Liver (tissue), 8 donors: ENCODE measurements at regions not wholly inside any gene's neighbourhood (a gene's known extent, or its start where the extent isn't known, plus 50 kb on each side); places are given as distances from the start of the nearest gene placed in this dataset.

ENCODE experiments used
- DNase-seq: peaks from one replicate; pipeline ENCODE4 v3.0.0-alpha.2; 2017; ENCODE audit warnings: low spot score
- H3K27ac ChIP-seq, 2 donors: one replicate each; pipeline ENCODE4 v1.7.0; 2013; ENCODE audit warnings: inconsistent platforms in 2 of 2, low read length in 2 of 2, control low read depth in 1 of 2, low read depth in 1 of 2, mild to moderate bottlenecking in 1 of 2
- H3K27me3 ChIP-seq, 4 donors: one replicate each; pipeline versions ENCODE4 v1.6.1 to v1.7.0; 2013; ENCODE audit warnings: low read length in 3 of 4, inconsistent platforms in 1 of 4, mild to moderate bottlenecking in 1 of 4, moderate library complexity in 1 of 4; ENCODE audit not compliant: control insufficient read depth in 4 of 4, insufficient read depth in 4 of 4
- H3K36me3 ChIP-seq, 4 donors: one replicate each; pipeline versions ENCODE4 v1.6.1 to v1.7.0; 2013; ENCODE audit warnings: low read length in 3 of 4, mild to moderate bottlenecking in 3 of 4, low read depth in 1 of 4, moderate library complexity in 1 of 4; ENCODE audit not compliant: control insufficient read depth in 4 of 4, insufficient read depth in 3 of 4
- H3K4me1 ChIP-seq, 4 donors: one replicate each; pipeline versions ENCODE4 v1.6.1 to v1.7.0; 2013; ENCODE audit warnings: low read length in 3 of 4, mild to moderate bottlenecking in 3 of 4, moderate library complexity in 1 of 4; ENCODE audit not compliant: control insufficient read depth in 4 of 4, insufficient read depth in 4 of 4
- H3K4me3 ChIP-seq, 3 donors: one replicate each; pipeline versions ENCODE4 v1.6.1 to v1.7.0; 2013; ENCODE audit warnings: low read length in 3 of 3, control low read depth in 1 of 3, low read depth in 1 of 3, mild to moderate bottlenecking in 1 of 3
- H3K9ac ChIP-seq, 2 donors: one replicate each; pipeline ENCODE4 v1.7.0; 2013; ENCODE audit warnings: low read length in 2 of 2, mild to moderate bottlenecking in 2 of 2, moderate library complexity in 2 of 2, control low read depth in 1 of 2, low read depth in 1 of 2
- H3K9me3 ChIP-seq, 4 donors: one replicate each; pipeline versions ENCODE4 v1.6.1 to v1.7.0; 2013; ENCODE audit warnings: low read length in 3 of 4; ENCODE audit not compliant: control insufficient read depth in 4 of 4
- EGR1 ChIP-seq, 2 donors: IDR thresholded peaks; 2 replicates each; pipeline ENCODE4 v1.6.1; 2016 to 2018; ENCODE audit warnings: antibody characterized with exemption in 2 of 2, low read depth in 2 of 2
- FOXA1 ChIP-seq: IDR thresholded peaks from 2 replicates; pipeline ENCODE4 v1.6.1; 2016; ENCODE audit warnings: antibody characterized with exemption
- FOXA2 ChIP-seq: IDR thresholded peaks from 2 replicates; pipeline ENCODE4 v1.6.1; 2016; ENCODE audit warnings: antibody characterized with exemption
- GABPA ChIP-seq, 2 donors: IDR thresholded peaks in 1 of 2; conservative IDR thresholded peaks in 1 of 2; 2 replicates each; pipeline ENCODE4 v1.6.1; 2016; ENCODE audit warnings: antibody characterized with exemption in 2 of 2, mild to moderate bottlenecking in 1 of 2, moderate library complexity in 1 of 2
- HNF4A ChIP-seq, 2 donors: conservative IDR thresholded peaks; 2 replicates each; pipeline ENCODE4 v1.6.1; 2016; ENCODE audit warnings: antibody characterized with exemption in 2 of 2, mild to moderate bottlenecking in 2 of 2
- HNF4G ChIP-seq: IDR thresholded peaks from 2 replicates; pipeline ENCODE4 v1.6.1; 2016; ENCODE audit warnings: antibody characterized with exemption
- JUND ChIP-seq, 2 donors: IDR thresholded peaks; 2 replicates each; pipeline ENCODE4 v1.6.1; 2016; ENCODE audit warnings: antibody characterized with exemption in 2 of 2
- NR2F2 ChIP-seq: IDR thresholded peaks from 2 replicates; pipeline ENCODE4 v1.6.1; 2016; ENCODE audit warnings: antibody characterized with exemption
- RAD21 ChIP-seq, 2 donors: IDR thresholded peaks; 2 replicates each; pipeline ENCODE4 v1.6.1; 2016; ENCODE audit warnings: antibody characterized with exemption in 2 of 2, mild to moderate bottlenecking in 2 of 2
- RXRA ChIP-seq, 2 donors: IDR thresholded peaks; 2 replicates each; pipeline ENCODE4 v1.6.1; 2017 to 2018; ENCODE audit warnings: antibody characterized with exemption in 2 of 2, mild to moderate bottlenecking in 1 of 2
- SP1 ChIP-seq: IDR thresholded peaks from 2 replicates; pipeline ENCODE4 v1.6.1; 2018; ENCODE audit warnings: antibody characterized with exemption, mild to moderate bottlenecking
- TAF1 ChIP-seq: conservative IDR thresholded peaks from 2 replicates; pipeline ENCODE4 v1.6.1; 2016; ENCODE audit warnings: antibody characterized with exemption, mild to moderate bottlenecking
- YY1 ChIP-seq: IDR thresholded peaks from 2 replicates; pipeline ENCODE4 v1.6.1; 2016; ENCODE audit warnings: antibody characterized with exemption, mild to moderate bottlenecking
- WGBS: extraction: QIAGEN DNeasy Blood & Tissue Kit; methylation state at CpG from one replicate; pipeline ENCODE4 v1.1.7; 2013; 5-methylcytosine and 5-hydroxymethylcytosine counted together
- TF ChIP-seq, protein P1 (sequence below): IDR thresholded peaks from 2 replicates; pipeline ENCODE4 v1.6.1; 2016; ENCODE audit warnings: antibody characterized with exemption
- TF ChIP-seq, protein P2 (sequence below): IDR thresholded peaks from 2 replicates; pipeline ENCODE4 v1.6.1; 2016; ENCODE audit warnings: antibody characterized with exemption
- TF ChIP-seq, protein P3 (sequence below): IDR thresholded peaks from 2 replicates; pipeline ENCODE4 v1.6.1; 2016; ENCODE audit warnings: antibody characterized with exemption
- TF ChIP-seq, protein P4 (sequence below): fragments of 150-350 bp; IDR thresholded peaks from 2 replicates; pipeline ENCODE4 v1.5.1; 2017; ENCODE audit warnings: improper control_type of control experiment, low read depth, low read length; ENCODE audit not compliant: missing input control
- TF ChIP-seq, protein P5 (sequence below): IDR thresholded peaks from 2 replicates; pipeline ENCODE4 v1.6.1; 2016; ENCODE audit warnings: antibody characterized with exemption, mild to moderate bottlenecking
- donor health status: healthy.
- donor health status: healthy.
- donor health status: healthy.
- donor health status: healthy.
- donor health status: healthy.

DNA sequence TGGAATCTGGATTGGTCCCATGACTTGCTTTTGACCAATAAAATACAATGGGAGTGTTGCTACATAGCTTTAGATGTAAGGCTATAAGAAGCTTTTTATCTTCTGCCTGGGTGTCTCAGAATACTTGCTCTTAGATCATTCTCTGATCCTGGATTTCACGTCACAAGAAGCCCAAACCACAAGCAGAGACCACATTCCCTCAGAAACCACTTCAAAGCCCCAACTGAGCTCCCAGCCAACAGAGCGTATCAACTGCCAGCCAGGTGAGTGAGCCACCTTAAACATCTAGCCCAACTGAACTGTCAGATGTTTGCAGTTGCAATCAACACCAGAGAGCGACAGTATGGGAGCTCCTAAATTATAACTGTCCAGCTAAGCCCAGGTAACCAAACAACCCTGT is 687.1 kb downstream of the TLE1 start:
- Histone ChIP-seq H3K4me1 (no peaks in the 10 kb centered on the region), H3K27ac (no peak overlapping the region), H3K36me3 (no peaks in the 10 kb centered on the region), H3K9me3 (peaks cover 0 to 1% (median 0%) of the 10 kb centered on the region in 4 donors), H3K4me3 (no peak overlapping the region), H3K9ac (no peak overlapping the region), H3K27me3 (no peaks in the 10 kb centered on the region)
- TF ChIP-seq EGR1 (IDR thresholded peaks at IDR 0.05; ENCODE audit: low read depth in 2 of 2) (no peak), RXRA (IDR thresholded peaks at IDR 0.05) (no peak), GABPA (IDR thresholded peaks at IDR 0.05 in 1 of 2, conservative IDR thresholded peaks at IDR 0.05 in 1 of 2) (no peak), TAF1 (no peak), JUND (IDR thresholded peaks at IDR 0.05) (no peak), FOXA2 (no peak), NR2F2 (no peak), SP1 (no peak), FOXA1 (no peak), HNF4A (conservative IDR thresholded peaks at IDR 0.05) (no peak), HNF4G (no peak), RAD21 (IDR thresholded peaks at IDR 0.05) (no peak), YY1 (no peak)
- TF ChIP-seq, protein P1, sequence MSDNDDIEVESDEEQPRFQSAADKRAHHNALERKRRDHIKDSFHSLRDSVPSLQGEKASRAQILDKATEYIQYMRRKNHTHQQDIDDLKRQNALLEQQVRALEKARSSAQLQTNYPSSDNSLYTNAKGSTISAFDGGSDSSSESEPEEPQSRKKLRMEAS = no peak
- TF ChIP-seq, protein P2, sequence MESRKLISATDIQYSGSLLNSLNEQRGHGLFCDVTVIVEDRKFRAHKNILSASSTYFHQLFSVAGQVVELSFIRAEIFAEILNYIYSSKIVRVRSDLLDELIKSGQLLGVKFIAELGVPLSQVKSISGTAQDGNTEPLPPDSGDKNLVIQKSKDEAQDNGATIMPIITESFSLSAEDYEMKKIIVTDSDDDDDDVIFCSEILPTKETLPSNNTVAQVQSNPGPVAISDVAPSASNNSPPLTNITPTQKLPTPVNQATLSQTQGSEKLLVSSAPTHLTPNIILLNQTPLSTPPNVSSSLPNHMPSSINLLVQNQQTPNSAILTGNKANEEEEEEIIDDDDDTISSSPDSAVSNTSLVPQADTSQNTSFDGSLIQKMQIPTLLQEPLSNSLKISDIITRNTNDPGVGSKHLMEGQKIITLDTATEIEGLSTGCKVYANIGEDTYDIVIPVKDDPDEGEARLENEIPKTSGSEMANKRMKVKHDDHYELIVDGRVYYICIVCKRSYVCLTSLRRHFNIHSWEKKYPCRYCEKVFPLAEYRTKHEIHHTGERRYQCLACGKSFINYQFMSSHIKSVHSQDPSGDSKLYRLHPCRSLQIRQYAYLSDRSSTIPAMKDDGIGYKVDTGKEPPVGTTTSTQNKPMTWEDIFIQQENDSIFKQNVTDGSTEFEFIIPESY = no peak
- TF ChIP-seq, protein P3, sequence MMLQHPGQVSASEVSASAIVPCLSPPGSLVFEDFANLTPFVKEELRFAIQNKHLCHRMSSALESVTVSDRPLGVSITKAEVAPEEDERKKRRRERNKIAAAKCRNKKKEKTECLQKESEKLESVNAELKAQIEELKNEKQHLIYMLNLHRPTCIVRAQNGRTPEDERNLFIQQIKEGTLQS = no peak
- TF ChIP-seq, protein P4, sequence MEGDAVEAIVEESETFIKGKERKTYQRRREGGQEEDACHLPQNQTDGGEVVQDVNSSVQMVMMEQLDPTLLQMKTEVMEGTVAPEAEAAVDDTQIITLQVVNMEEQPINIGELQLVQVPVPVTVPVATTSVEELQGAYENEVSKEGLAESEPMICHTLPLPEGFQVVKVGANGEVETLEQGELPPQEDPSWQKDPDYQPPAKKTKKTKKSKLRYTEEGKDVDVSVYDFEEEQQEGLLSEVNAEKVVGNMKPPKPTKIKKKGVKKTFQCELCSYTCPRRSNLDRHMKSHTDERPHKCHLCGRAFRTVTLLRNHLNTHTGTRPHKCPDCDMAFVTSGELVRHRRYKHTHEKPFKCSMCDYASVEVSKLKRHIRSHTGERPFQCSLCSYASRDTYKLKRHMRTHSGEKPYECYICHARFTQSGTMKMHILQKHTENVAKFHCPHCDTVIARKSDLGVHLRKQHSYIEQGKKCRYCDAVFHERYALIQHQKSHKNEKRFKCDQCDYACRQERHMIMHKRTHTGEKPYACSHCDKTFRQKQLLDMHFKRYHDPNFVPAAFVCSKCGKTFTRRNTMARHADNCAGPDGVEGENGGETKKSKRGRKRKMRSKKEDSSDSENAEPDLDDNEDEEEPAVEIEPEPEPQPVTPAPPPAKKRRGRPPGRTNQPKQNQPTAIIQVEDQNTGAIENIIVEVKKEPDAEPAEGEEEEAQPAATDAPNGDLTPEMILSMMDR = no peak
- TF ChIP-seq, protein P5, sequence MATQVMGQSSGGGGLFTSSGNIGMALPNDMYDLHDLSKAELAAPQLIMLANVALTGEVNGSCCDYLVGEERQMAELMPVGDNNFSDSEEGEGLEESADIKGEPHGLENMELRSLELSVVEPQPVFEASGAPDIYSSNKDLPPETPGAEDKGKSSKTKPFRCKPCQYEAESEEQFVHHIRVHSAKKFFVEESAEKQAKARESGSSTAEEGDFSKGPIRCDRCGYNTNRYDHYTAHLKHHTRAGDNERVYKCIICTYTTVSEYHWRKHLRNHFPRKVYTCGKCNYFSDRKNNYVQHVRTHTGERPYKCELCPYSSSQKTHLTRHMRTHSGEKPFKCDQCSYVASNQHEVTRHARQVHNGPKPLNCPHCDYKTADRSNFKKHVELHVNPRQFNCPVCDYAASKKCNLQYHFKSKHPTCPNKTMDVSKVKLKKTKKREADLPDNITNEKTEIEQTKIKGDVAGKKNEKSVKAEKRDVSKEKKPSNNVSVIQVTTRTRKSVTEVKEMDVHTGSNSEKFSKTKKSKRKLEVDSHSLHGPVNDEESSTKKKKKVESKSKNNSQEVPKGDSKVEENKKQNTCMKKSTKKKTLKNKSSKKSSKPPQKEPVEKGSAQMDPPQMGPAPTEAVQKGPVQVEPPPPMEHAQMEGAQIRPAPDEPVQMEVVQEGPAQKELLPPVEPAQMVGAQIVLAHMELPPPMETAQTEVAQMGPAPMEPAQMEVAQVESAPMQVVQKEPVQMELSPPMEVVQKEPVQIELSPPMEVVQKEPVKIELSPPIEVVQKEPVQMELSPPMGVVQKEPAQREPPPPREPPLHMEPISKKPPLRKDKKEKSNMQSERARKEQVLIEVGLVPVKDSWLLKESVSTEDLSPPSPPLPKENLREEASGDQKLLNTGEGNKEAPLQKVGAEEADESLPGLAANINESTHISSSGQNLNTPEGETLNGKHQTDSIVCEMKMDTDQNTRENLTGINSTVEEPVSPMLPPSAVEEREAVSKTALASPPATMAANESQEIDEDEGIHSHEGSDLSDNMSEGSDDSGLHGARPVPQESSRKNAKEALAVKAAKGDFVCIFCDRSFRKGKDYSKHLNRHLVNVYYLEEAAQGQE = no peak
- no peak for DNase-seq
- 73% methylated on average over 3 of the region's 3 CpGs for WGBS
